Omental fat pad (tissue), 3 donors: ENCODE measurements at regions not wholly inside any gene's neighbourhood (a gene's known extent, or its start where the extent isn't known, plus 50 kb on each side); places are given as distances from the start of the nearest gene placed in this dataset.

ENCODE experiments used
- ATAC-seq: fragments of 150-250 bp; one replicate; pipeline ENCODE4 v1.9.1; 2016; ENCODE audit warnings: mild to moderate bottlenecking, moderate library complexity; ENCODE audit not compliant: low FRiP score
- DNase-seq: peaks from one replicate; pipeline ENCODE4 v3.0.0-alpha.2; 2019; ENCODE audit warnings: low spot score
- CTCF ChIP-seq, 3 donors: fragments of 450-650 bp; IDR thresholded peaks; one replicate each; pipeline ENCODE4 v1.5.1; 2016 to 2017; ENCODE audit warnings: antibody characterized with exemption in 3 of 3, mild to moderate bottlenecking in 3 of 3, moderate library complexity in 2 of 3

DNA sequence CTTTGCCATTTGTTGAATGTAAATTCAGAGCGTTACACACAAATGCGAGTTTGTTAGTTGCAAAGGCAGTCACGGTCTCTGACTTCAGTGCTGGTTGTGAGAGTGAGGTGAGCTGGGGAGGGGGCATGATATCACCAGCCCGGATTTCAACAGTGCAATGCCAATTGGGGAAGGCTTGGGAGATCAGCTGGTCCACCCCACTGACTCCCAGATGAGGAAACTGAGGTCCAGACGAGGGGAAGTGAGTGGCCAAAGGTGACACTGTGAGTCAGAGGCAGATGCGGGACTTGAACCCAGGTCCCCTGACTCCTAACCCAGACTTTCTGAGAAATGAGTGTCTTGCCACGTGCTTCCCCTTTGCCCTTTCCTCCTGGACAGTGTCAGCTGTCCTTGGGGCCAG lies 62.1 kb downstream of the CEBPB start:
- no peak for TF ChIP-seq CTCF (IDR thresholded peaks at IDR 0.05)
- no peak for ATAC-seq
- DNase-seq: no peak

GRCh38 chr20:50253101-50253500 lies 62.5 kb downstream of the CEBPB start:
- no peak for ATAC-seq
- TF ChIP-seq CTCF (IDR thresholded peaks at IDR 0.05): no peak
- DNase-seq: no peak

GRCh38 chr20:50254466-50255079 lies 63.9 kb downstream of the CEBPB start:
- ATAC-seq (no peak), DNase-seq (no peak)
- no peak for TF ChIP-seq CTCF (IDR thresholded peaks at IDR 0.05)

DNA sequence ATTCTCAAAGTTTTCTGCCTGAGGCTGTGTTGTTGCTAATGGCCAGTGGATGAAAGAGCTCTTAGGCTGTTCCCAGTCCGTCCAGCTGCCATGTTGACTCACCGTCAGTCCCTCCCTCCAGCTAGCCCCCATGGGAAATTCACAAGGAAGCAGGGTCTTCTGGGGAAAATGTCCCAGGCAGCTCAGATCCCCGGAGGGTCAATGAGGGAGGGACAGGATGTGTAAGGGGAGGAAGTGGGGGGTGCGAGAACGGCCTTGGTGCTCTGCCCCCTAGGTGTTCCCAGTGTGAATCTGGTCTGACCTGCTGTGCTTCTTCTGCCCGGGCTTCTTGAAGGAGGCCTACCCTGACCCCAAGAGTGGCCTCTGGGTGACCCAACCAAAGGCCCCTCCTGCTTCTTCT lies 65.9 kb downstream of the CEBPB start:
- no peak for TF ChIP-seq CTCF (IDR thresholded peaks at IDR 0.05)
- DNase-seq (no peak), ATAC-seq (no peak)

DNA sequence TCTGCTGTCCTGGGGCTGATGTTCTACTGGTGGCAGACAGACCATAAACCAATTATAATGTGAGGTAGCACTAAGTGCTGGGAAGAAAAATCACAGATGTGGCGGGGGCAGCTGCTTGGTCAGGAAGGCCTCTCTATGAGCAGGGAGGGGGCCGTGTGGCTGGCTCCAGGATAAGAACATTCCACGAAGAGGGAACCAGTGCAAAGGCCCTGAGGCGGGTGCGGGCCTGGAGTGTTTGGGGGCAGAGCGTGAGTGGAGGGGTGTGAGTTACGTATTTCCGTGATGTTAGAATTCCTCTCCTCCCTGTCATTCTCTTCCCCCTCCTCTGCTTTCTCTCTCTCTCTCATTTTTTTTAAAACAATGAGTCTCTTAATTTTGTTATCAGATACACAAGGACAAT lies 67.2 kb downstream of the CEBPB start:
- no peak for DNase-seq
- TF ChIP-seq CTCF (IDR thresholded peaks at IDR 0.05): no peak
- no peak for ATAC-seq

- ATAC-seq: no peak
- TF ChIP-seq CTCF (IDR thresholded peaks at IDR 0.05): no peak
- DNase-seq: no peak
Measured at GRCh38 chr20:50258790-50259483, 68.3 kb downstream of the CEBPB start.
